HG03432 (cell line): ENCODE measurements at regions not wholly inside any gene's neighbourhood (a gene's known extent, or its start where the extent isn't known, plus 50 kb on each side); places are given as distances from the start of the nearest gene placed in this dataset.

Source experiments
- ATAC-seq: cut with Tn5 transposase; IDR thresholded peaks from one replicate; pipeline ENCODE4 v1.9.1; 2021; ENCODE audit warnings: mild to moderate bottlenecking, moderate library complexity; ENCODE audit not compliant: unreplicated experiment

DNA sequence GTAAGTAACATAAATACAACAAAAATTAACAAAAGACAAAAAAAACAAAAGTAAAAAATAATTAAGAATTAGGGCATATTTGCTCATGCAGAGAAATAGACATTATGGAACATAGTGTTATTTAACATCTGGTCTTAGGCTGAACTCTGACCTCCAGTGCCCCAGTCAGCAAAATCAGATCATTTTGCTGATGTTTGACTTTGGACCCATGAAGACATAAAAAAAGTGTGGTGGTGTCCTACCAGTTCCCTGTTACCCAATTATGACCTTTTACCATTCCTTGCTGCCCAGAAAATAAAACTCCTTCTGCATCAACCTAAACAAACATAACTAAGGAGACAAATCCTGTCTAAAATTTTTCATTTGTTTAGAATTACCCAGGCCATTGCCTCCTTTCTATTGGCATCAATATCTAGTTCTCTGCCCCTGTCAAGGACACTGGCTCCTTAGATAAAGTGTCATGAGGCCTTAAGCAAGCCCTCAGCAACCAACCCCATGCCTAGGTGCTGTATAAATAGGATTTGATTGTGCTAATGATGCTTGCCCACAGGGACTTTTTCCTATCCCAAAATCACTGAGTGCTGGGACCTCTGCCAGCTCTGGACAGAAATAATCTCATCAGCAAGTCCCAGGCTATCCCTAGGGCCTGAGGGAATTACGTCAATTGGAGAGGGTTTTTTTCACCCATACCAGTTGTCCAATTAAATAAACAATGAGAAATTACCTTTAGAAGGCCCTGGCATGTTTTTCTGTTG, 334.5 kb upstream of the UMPS start:
- no peak for ATAC-seq

- ATAC-seq, result no peak
These were observed 333.8 kb upstream of the UMPS start for GRCh38 chr3:124396339-124396950.

- ATAC-seq, result no peak
These were observed 333.2 kb upstream of the UMPS start for GRCh38 chr3:124397088-124397487.

- no peak for ATAC-seq
These were observed 331.7 kb upstream of the UMPS start for GRCh38 chr3:124398594-124398993.

- ATAC-seq, result no peak
These were observed 328.4 kb upstream of the UMPS start for GRCh38 chr3:124401843-124402242.

GRCh38 chr3:124402791-124403190, 327.5 kb upstream of the UMPS start:
- no peak for ATAC-seq

DNA sequence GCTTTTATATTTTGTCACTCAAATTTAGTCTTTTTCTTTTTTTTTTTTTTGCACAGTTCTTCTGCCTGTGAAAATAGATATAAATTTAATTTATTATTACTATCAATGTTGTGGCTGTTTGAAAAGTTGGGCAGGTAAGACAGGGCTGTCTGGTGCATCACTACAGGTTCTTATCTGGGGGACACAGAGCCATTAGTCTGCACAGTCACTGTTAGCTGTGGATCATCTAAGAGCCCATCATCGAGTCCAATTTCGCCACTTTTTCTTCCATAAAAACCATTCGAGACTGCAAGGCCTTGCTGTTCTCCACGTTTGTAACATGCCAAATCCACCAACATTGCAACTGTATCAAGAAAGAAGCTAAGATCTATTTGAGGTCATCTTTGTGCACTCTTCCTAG, 325.6 kb upstream of the UMPS start:
- ATAC-seq, result no peak

DNA sequence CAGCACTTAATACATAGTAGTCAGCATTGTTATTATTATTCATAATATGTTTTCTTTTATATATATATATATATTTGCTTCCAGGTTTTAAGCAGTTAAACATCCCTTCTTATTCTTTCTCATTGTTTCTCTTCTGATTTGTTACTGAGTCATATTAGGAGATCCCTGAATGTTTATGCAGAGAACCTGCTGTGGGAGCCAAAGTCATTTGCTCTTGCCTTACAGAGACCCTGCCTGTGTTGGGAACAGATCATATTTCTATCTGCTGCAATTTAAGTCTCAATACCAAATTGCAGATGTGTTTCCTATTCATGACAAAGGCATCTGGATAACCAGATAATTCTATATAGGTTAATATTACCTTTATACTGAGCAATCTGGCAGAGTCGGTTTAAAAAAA, 323.0 kb upstream of the UMPS start:
- no peak for ATAC-seq

DNA sequence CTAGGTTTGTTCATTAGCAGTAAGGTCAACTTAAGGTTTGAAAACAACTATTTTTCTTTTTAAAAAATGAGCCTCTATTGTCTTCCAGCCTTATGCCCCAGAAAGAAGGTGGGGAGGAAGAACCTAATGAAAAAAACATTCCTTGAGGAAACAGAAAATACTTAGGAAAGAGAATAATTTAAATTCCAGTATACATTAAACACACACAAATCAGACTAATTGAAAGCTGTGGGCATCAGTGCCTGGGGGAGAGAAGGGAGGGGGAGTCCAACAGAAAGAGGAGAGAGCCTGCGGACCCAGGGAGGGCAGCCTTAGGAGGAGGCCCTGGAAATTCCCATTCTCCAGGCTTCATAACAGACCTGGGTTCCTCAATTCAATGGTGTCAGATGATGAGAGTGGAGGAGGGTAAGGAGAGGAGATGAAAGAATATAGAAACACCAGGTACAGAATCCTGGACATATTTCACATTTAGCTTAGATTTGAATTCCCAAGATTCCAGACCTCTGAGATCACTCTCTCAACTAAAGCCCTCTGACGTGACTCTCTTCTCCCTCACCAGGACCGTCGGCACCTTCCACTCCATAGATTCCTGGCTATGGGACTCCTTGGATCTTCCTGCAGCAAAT, 320.5 kb upstream of the UMPS start:
- no peak for ATAC-seq

DNA sequence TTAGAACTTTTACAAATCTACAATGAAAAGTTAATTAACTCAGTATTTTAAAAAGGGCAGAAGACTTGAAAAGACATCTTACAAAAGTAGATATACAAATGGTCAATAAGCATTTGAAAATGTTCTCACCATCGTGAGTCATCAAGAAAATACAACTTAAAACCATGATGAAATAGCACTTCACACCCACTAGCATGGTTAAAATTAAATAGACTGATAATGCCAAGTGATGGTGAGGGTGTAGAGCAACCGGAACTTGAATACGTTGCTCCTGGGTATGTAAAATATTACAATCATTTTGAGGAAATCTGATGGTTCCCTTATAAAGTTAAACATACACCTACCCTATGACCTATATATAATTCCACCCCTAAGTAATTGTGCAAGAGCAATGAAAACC, 319.8 kb upstream of the UMPS start:
- ATAC-seq, result no peak

DNA sequence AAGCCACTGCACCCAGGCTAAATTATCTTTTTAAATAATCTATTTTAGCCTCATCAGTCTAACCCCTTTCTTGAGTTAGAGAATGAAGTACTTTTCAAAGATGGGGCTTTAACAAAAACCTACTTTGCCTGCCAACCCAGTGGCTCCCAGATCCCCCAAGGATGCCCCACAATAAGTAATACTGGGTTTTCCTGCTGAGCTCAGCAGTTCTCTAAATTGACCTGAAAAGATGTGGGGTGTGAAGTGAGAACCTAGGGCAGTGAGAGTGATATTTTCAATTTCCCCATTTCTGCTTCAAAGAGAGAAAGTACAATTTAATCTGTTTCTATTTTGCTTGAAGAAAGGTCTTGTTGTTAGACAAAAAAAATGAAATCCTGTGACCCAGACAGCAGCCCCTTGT, 318.5 kb upstream of the UMPS start:
- ATAC-seq, result no peak

GRCh38 chr3:124412644-124413043, 317.6 kb upstream of the UMPS start:
- ATAC-seq, result no peak

GRCh38 chr3:124413393-124413792, 316.9 kb upstream of the UMPS start:
- ATAC-seq, result no peak

GRCh38 chr3:124413989-124414598, 316.2 kb upstream of the UMPS start:
- ATAC-seq, result no peak

DNA sequence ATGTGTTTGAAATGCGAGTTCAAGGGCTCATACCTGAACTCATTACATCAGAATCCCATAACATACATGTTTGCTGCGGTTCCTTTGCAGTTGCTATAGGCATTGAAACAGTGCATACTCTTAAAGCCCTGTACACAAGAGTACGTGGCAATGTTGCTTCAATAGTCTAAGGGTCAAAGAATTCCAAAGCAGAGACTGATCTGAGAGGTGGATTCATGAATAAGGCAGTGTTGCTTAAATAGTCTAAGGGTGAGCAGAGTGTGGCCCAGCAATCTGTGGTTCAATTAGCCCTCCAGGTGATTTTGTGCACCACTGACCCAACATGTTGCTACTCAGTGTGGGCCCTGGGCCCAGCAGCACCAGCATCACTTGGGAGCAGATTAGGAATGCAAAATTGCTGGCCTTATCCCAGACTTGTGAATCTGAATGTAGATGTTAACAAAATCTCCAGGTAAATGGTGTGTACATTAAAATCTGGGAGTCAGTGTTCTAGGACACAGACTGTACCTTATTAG, 314.7 kb upstream of the UMPS start:
- ATAC-seq, result no peak

DNA sequence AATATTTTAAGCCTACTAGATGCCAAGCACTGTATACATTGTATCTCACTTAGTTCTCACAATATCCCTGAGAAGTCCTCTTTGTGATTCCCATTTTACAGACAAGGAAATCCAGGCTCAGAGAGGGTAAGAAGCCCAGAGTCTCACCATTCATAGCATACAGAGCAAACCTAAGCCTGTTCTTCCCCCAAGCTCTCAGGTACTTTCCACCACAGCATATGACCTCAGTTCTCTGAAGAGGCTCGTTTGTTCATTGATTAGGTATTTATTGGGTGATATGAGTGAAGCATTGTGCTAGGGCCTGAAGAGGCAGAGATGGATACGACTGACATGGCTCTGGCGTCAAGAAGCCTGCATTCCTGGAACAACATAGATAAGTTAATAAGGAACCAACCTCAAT, 310.9 kb upstream of the UMPS start:
- ATAC-seq, result no peak

- ATAC-seq, result no peak
These were observed 309.9 kb upstream of the UMPS start for GRCh38 chr3:124420392-124420791.

DNA sequence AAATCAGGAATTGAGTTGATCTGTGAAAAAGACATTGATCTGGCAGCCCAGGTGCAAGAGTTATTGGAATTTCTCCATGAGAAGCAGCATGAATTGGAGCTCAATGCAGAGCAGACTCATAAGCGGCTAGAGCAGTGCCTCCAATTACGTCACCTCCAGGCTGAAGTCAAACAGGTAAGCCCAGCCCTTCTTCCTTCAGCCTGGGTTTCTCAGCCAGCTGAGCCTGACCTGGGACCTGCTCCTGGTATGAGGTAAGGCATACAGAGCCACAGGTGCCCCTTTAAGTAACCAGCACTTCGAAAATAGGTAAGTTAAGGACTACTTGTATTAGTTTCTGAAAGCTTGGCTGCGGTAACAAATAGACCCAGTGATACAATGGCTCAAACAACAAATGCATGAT, 307.4 kb upstream of the UMPS start:
- no peak for ATAC-seq

DNA sequence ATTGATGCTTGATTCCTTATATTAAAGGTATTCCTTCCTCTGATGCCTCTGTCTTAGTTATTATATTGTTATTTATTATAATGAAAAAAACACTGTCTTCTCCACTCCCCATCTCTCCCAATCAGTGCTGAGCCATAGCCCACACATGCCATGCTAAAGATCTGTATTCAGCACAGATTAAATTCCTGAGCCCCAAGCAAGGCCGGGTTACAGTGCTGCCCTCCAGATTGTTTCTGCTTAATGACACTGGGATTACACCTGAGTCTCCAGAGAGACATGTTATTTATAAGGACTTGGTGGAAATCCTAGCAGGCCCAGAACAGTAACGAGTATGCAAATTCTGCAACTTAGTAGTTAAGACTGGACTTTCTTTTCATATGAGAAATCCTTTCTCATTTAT, 305.9 kb upstream of the UMPS start:
- ATAC-seq, result no peak

DNA sequence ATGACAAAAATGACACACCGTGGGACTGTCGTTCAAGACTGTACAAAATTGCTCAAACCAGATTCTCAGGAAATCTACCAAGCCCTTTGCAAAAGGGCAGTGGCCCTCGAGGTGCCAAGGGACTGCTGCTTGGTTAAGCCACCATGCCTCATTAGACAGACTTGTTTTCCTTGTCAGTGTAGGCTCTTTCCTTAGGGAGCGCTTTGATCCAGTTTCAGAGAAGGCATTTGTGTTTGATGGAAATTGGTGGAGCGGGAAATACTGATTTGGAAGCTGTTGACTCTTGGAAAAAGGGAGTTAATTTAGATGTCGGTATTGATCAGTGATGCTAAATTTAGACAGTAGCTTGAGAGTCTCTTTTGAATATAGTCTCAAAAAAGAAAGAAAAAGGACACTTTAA, 304.3 kb upstream of the UMPS start:
- no peak for ATAC-seq

DNA sequence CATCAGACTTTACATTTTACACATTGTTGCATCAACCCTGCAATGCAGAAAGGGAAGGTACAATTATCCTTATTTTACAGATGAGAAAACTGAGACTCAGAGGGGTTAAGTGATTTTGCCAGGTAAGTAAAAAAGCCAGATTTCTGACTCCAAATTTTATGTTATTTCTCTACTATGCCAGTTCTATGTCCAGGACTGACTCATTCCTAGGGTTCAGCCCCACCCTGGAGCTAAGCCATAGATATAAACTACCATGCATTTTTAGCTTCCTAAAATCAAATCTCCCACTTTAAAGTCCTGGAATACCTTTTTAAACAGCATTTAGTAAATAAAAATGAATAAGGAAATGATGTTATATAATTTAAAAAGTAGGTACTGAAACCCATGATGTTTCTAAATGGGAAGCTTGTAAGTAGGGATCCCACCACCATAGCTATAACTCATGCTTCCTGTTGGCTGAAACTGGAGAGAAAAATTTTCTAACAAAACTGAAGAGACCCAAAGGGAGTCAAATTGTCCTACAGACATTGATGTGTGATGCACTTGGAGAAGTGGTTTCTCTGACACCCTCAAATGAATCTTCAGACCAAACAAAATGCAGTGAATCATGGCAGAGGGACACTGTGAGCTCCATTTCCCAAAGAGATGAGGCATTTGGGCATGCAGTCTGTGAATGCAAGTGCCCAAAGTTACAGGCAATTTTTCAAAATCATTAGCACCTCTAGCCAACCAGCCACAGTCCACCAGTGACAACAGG, 301.7 kb upstream of the UMPS start:
- ATAC-seq, result no peak
